Heart right ventricle (tissue), 16 donors: ENCODE measurements at regions not wholly inside any gene's neighbourhood (a gene's known extent, or its start where the extent isn't known, plus 50 kb on each side); places are given as distances from the start of the nearest gene placed in this dataset.

Experiments
- ATAC-seq, 8 donors: fragments of 200-7000 bp; cut with Tn5 transposase; one replicate each; pipeline ENCODE4 v1.9.1; 2020; ENCODE audit warnings: mild to moderate bottlenecking in 8 of 8, moderate library complexity in 8 of 8, moderate number of reproducible peaks in 1 of 8
- DNase-seq, 2 donors: peaks; one replicate each; pipeline ENCODE4 v3.0.0-alpha.2; 2020
- H3K27ac ChIP-seq, 10 donors: fragments of 200-600 bp; sonication (generic) in 2 of 10; one replicate each; pipeline versions ENCODE4 v1.5.0 to v1.8.0; 2020 to 2022; ENCODE audit warnings: mild to moderate bottlenecking in 3 of 10
- H3K27me3 ChIP-seq, 7 donors: fragments of 200-600 bp; one replicate each; pipeline ENCODE4 v1.8.0; 2021 to 2022; ENCODE audit warnings: mild to moderate bottlenecking in 2 of 7
- H3K36me3 ChIP-seq, 9 donors: fragments of 200-600 bp; sonication (generic) in 1 of 9; one replicate each; pipeline versions ENCODE4 v1.5.0 to v1.8.0; 2020 to 2022; ENCODE audit warnings: mild to moderate bottlenecking in 2 of 9
- H3K4me1 ChIP-seq, 9 donors: fragments of 200-600 bp; sonication (generic) in 1 of 9; one replicate each; pipeline versions ENCODE4 v1.5.0 to v1.8.0; 2020 to 2022; ENCODE audit warnings: mild to moderate bottlenecking in 4 of 9
- H3K4me3 ChIP-seq, 10 donors: fragments of 200-600 bp; sonication (generic) in 2 of 10; one replicate each; pipeline versions ENCODE4 v1.5.0 to v1.8.0; 2020 to 2022; ENCODE audit warnings: mild to moderate bottlenecking in 7 of 10, moderate library complexity in 2 of 10
- H3K9me3 ChIP-seq, 11 donors: fragments of 200-600 bp in 10 of 11; sonication (generic) in 2 of 11; one replicate each; pipeline versions ENCODE4 v1.5.0 to v1.8.0; 2013 to 2022; ENCODE audit warnings: mild to moderate bottlenecking in 2 of 11, control low read depth in 1 of 11, moderate library complexity in 1 of 11
- CTCF ChIP-seq, 9 donors: fragments of 200-600 bp; sonication (generic) in 2 of 9; IDR thresholded peaks; one replicate each; pipeline versions ENCODE4 v1.5.0 to v1.8.0; 2021 to 2022; ENCODE audit warnings: antibody characterized with exemption in 9 of 9, mild to moderate bottlenecking in 5 of 9, moderate library complexity in 1 of 9
- WGBS, 2 donors: extraction: QIAGEN DNeasy Blood & Tissue Kit; methylation state at CpG; one replicate each; pipeline ENCODE4 v1.1.7; 2013; ENCODE audit warnings: inconsistent platforms in 1 of 2; 5-methylcytosine and 5-hydroxymethylcytosine counted together
- intact Hi-C, 10 donors: fragments of 100-400 bp; cut with DNase I; formaldehyde crosslinking; loops; one replicate each; pipeline versions ENCODE4 v1.11.1 to v1.14.2; 2022
- donor health status: Arrhythmogenic right ventricular cardiomyopathy.
- donor health status: ischemic (EF 13 %, LVEDD 7.1; RV severe dilation, severe dysfunction).
- donor health status: healthy with polysubstance abuse.
- donor health status: DM: no; HTN: yes; CAD: no.
- donor health status: DM: no; HTN: no; CAD: no.
- donor health status: ischemic (EF 25% LVEDD 6.9; RV normal size, moderate dysfunction).
- donor health status: ischemic (EF 25% LVEDD 5.7; RV mildly dilated, moderate dysfunction).
- donor health status: healthy.
- donor health status: DM: yes; HTN: yes; CAD: no.
- donor health status: Ischemic cardiomyopathy.
- donor health status: ischemic (EF 35%, LVEDD 5.7; RV mildly dilated, moderate dysfunction).
- donor health status: nonischemic (EF 11% LVEDD 7.7; RV severe dilation, severe dysfunction).
- donor health status: DM: yes; HTN: yes; CAD: no.
- donor health status: PGD.
- donor health status: ischemic (EF 29% LVEDD 5.4; RV normal size, mild dysfunction).
- donor health status: nonischemic (EF 23%, LVEDD 6.1; RV moderate dilation, normal function).

DNA sequence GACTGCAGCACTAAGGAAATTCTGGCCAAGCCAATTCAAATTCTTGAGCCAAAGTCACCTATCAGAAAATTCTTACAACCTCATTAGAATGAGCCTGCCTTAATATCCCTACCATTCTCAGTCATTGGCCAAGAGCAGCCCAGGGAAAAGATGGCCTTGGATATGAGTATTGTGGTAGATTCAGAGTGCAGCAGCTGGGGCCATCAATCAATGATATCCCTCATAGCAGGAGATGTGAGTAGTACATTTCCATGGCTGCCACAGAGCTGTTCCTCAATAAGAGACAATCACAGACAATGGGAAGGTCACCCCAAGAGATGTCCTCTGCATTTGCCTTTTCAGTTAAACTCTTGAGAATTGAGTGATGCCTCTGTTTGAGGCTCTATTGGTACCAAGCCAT is 161.6 kb downstream of the DYRK2 start:
- no peak for TF ChIP-seq CTCF (IDR thresholded peaks at IDR 0.05)
- peaks cover 0 to 17% (median 7%) of the 10 kb centered on the region in 9 donors for H3K4me1 ChIP-seq
- H3K27me3 ChIP-seq = no peaks in the 10 kb centered on the region
- no peak for DNase-seq
- H3K36me3 ChIP-seq = no peaks in the 10 kb centered on the region
- H3K9me3 ChIP-seq = peaks cover 0 to 8% (median 0%) of the 10 kb centered on the region in 11 donors
- intact Hi-C loops = no loop called here
- ATAC-seq = no peak
- H3K27ac ChIP-seq = no peak overlapping the region
- no peak overlapping the region for H3K4me3 ChIP-seq

DNA sequence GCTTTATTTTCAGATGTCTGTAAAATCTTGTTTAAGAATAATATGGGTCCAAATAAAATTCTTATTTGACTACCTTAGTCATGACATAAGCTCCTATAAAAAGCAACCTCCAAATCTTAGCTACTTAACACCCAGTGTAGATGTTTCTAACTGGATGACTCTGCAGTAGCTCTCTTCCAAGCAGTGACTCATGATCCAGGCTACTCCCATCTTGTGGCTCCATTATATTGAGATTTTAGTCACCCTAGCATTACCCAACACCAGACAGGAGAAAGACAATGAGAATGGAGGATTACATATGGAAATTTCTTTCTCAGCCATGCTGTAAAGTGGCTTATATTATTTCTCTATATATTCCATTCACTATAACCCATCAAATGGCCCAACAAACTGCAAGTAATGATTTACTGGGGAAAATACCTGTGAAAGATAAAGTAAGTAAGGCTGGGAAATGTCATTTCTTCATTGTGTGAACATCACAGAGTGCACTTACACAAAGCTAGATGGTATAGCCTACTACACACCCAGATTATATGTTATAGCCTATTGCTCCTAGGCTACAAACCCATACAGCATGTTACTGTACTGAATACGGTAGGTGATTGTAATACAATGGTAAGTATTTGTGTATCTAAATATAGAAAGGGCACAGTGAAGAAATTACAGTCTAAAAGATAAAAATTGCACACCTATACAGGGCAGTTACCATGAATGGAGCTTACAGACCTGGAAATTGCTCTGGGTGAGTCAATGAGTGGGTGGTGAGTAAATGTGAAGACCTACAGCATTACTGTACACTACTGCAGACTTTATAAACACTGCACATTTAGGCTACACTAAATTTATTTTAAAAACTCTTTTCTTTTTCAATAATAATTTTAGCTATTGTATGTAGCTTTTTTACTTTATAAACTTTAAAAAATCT is 163.2 kb downstream of the DYRK2 start:
- no peaks in the 10 kb centered on the region for H3K36me3 ChIP-seq
- WGBS, 2 donors = 94 to 98% methylated on average over 1 of the region's 1 CpG
- ATAC-seq = no peak
- no peaks in the 10 kb centered on the region for H3K27me3 ChIP-seq
- H3K9me3 ChIP-seq = peaks cover 0 to 23% (median 8%) of the 10 kb centered on the region in 11 donors
- no peak for TF ChIP-seq CTCF (IDR thresholded peaks at IDR 0.05)
- H3K4me3 ChIP-seq = no peak overlapping the region
- H3K27ac ChIP-seq = no peak overlapping the region
- no peak for DNase-seq
- peaks cover 0 to 17% (median 7%) of the 10 kb centered on the region in 9 donors for H3K4me1 ChIP-seq
- intact Hi-C loops = no loop called here

DNA sequence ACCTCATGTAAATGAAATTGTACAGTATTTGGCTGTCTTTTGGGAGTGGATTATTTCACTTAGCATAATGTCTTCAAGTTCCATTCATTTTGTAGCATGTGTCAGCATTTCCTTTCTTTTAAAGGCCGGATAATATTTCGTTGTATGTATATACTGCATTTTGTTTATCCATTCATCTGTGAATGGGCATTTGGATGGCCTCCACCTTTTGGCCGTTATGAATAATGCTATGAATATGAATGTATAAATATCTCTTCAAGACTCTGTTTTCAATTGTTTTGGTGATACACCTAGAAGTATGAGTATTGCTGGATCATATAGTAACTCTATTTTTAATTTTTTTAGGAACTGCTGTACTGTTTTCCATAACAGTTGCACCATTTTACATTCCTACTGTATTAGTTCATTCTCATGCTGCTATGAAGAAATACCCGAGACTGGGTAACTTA is 164.9 kb downstream of the DYRK2 start:
- DNase-seq (no peak), ATAC-seq (no peak)
- H3K4me1 ChIP-seq = peaks cover 0 to 8% (median 0%) of the 10 kb centered on the region in 9 donors
- H3K27ac ChIP-seq = no peak overlapping the region
- H3K27me3 ChIP-seq = no peaks in the 10 kb centered on the region
- H3K9me3 ChIP-seq = peaks cover 0 to 33% (median 10%) of the 10 kb centered on the region in 11 donors
- TF ChIP-seq CTCF (IDR thresholded peaks at IDR 0.05) = no peak
- H3K36me3 ChIP-seq = no peaks in the 10 kb centered on the region
- H3K4me3 ChIP-seq = no peak overlapping the region
- intact Hi-C loops = no loop called here
- WGBS, 2 donors = 77 to 94% methylated on average over 4 of the region's 4 CpGs

GRCh38 chr12:67816269-67816668 is 167.7 kb downstream of the DYRK2 start:
- ATAC-seq = no peak
- Histone ChIP-seq H3K4me1 (peaks cover 0 to 11% (median 0%) of the 10 kb centered on the region in 9 donors), H3K36me3 (no peaks in the 10 kb centered on the region), H3K4me3 (no peak overlapping the region), H3K27me3 (no peaks in the 10 kb centered on the region), H3K9me3 (peaks cover 0 to 31% (median 10%) of the 10 kb centered on the region in 11 donors), H3K27ac (no peak overlapping the region)
- DNase-seq = no peak
- no peak for TF ChIP-seq CTCF (IDR thresholded peaks at IDR 0.05)
- 95 to 97% methylated on average over 2 of the region's 2 CpGs for WGBS, 2 donors
- intact Hi-C loops = no loop called here
